Esophagus (tissue), 2 donors: ENCODE measurements at regions not wholly inside any gene's neighbourhood (a gene's known extent, or its start where the extent isn't known, plus 50 kb on each side); places are given as distances from the start of the nearest gene placed in this dataset.
A peak's percentile ranks its signal among the peaks of the same experiment; 100 is the strongest.

Source experiments
- H3K27ac ChIP-seq, 2 donors: one replicate each; pipeline ENCODE4 v1.5.1; 2013; ENCODE audit warnings: low read depth in 2 of 2, mild to moderate bottlenecking in 2 of 2, inconsistent platforms in 1 of 2, low read length in 1 of 2, moderate library complexity in 1 of 2
- H3K27me3 ChIP-seq, 2 donors: one replicate each; pipeline ENCODE4 v1.6.1; 2013; ENCODE audit warnings: low read length in 2 of 2, control low read depth in 1 of 2, mild to moderate bottlenecking in 1 of 2; ENCODE audit not compliant: insufficient read depth in 2 of 2, control insufficient read depth in 1 of 2
- H3K36me3 ChIP-seq, 2 donors: one replicate each; pipeline ENCODE4 v1.6.1; 2013; ENCODE audit warnings: low read length in 1 of 2; ENCODE audit not compliant: control insufficient read depth in 2 of 2, insufficient read depth in 2 of 2
- H3K4me1 ChIP-seq, 2 donors: one replicate each; pipeline ENCODE4 v1.6.1; 2013; ENCODE audit warnings: low read length in 1 of 2; ENCODE audit not compliant: control insufficient read depth in 2 of 2, insufficient read depth in 2 of 2
- H3K4me3 ChIP-seq, 2 donors: one replicate each; pipeline ENCODE4 v1.5.1; 2013; ENCODE audit warnings: low read length in 2 of 2, mild to moderate bottlenecking in 2 of 2, low read depth in 1 of 2, moderate library complexity in 1 of 2
- H3K9me3 ChIP-seq, 2 donors: one replicate each; pipeline ENCODE4 v1.6.1; 2013; ENCODE audit warnings: mild to moderate bottlenecking in 2 of 2, low read depth in 1 of 2, low read length in 1 of 2, moderate library complexity in 1 of 2; ENCODE audit not compliant: control insufficient read depth in 2 of 2, insufficient read depth in 1 of 2
- WGBS, 2 donors: extraction: QIAGEN DNeasy Blood & Tissue Kit; methylation state at CpG; one replicate each; pipeline ENCODE4 v1.1.7; 2013; 5-methylcytosine and 5-hydroxymethylcytosine counted together
- donor health status: healthy with polysubstance abuse.
- donor health status: Bipolar disorder and iron deficiency.

DNA sequence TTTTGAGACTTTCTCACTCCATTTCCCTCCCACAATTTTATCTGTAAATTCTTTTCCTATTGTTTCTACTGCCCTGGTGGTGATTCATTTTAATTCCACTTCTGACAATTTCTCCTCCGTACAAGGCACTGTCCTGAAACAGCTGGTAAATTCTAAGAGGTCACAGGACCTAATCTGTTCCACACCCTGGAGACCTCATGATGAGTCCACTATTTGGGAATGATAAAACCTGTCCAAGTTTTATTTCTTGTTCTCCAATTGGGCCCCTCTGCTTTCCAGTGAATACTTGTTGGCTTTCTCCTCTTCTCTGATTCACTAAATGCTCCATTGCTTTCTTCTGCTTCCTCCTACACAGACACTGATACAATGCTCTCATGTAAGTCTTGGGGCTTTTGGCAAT lies 343.1 kb upstream of the DUSP10 start:
- no peak overlapping the region for H3K4me3 ChIP-seq
- H3K27ac ChIP-seq = no peak overlapping the region
- 53 to 54% methylated on average over 1 of the region's 1 CpG for WGBS, 2 donors
- no peaks in the 10 kb centered on the region for H3K27me3 ChIP-seq
- peaks cover 0 to 3% of the 10 kb centered on the region in 2 donors for H3K4me1 ChIP-seq
- H3K36me3 ChIP-seq = no peaks in the 10 kb centered on the region
- no peaks in the 10 kb centered on the region for H3K9me3 ChIP-seq

DNA sequence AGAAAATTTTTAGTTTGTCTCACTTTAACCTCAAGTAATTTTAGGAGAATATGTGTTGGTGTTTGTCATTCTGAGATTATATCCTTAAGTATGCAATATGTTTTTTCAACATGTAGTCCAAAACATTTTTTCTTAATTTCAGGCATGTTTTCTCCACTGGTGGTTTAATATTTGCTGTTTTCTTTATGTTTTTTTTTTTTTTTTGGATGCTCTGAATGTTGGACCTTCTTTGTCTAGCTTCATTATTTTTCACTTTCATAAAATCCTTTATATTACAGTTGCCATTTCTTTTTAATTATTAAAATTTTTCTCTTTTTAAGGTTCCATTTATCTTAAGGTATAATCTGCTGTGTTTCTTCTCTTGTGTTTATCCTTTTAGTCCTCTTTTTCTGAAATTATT lies 342.2 kb upstream of the DUSP10 start:
- no peaks in the 10 kb centered on the region for H3K36me3 ChIP-seq

DNA sequence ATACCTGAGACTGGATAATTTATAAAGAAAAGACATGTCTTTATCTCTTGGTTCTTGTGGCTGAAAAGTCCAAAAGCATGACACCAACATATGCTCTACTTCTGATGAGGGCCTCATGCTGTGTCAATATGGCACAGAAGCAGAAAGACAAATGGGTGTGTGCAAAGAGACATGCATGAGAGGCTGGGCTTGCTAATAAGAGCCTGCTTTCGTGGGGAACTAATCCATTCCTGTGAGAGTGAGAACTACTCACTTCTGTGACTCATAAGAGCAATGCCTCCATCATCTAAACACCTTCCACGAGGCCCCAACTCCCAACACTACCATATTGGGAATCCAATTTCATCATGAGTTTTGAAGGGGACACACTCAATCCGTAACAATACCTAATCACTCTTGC lies 340.0 kb upstream of the DUSP10 start:
- H3K4me1 ChIP-seq = no peaks in the 10 kb centered on the region
- no peaks in the 10 kb centered on the region for H3K27me3 ChIP-seq
- 61 to 64% methylated on average over 3 of the region's 3 CpGs for WGBS, 2 donors
- no peaks in the 10 kb centered on the region for H3K9me3 ChIP-seq
- H3K36me3 ChIP-seq = no peaks in the 10 kb centered on the region
- H3K27ac ChIP-seq = no peak overlapping the region
- H3K4me3 ChIP-seq = no peak overlapping the region

More for the DNA sequence above, 342.2 kb upstream of the DUSP10 start:
- Histone ChIP-seq H3K4me3 (no peak overlapping the region), H3K27ac (no peak overlapping the region), H3K4me1 (peaks cover 0 to 3% of the 10 kb centered on the region in 2 donors), H3K27me3 (no peaks in the 10 kb centered on the region), H3K9me3 (no peaks in the 10 kb centered on the region)

DNA sequence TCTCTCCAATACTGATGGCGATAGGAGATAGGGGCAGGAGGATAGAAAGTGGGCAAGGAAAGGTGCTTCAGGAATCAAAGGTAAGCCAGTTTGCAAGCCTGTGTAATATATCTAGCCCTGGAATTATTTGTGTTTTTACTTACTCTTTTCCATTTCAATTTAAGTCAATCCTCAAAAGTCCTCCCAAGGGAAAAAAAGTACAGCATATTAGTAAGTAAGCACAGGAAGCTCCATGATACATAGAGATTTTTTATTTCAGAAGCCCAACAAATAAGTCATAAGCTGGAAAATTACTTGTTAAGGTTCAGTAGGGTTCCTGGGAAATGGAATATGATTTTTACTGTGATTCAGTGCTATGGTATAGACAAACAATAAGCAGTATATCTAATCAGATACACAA lies 337.7 kb upstream of the DUSP10 start:
- no peak overlapping the region for H3K27ac ChIP-seq
- no peaks in the 10 kb centered on the region for H3K9me3 ChIP-seq
- 83 to 90% methylated on average over 1 of the region's 1 CpG for WGBS, 2 donors
- no peaks in the 10 kb centered on the region for H3K36me3 ChIP-seq
- H3K4me1 ChIP-seq = no peaks in the 10 kb centered on the region
- H3K27me3 ChIP-seq = no peaks in the 10 kb centered on the region
- no peak overlapping the region for H3K4me3 ChIP-seq

DNA sequence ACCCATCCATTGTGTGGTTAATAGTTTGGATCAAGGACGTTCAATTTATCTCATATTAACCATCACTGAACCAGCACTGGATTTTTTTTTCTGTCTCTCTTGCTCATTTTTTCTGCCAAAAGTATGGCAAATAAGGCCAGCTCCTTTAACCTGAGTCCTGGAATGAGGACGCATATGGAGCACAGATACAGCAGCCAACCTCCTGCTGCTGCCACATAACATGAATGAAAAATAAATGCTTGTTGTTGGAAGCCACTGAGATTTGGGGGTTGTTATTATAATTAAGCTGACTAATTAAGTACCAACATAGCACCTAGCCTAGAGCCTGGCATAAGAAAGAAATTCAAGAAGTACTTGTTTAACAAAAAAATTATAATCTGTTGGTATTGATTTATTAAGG lies 335.3 kb upstream of the DUSP10 start:
- Histone ChIP-seq H3K9me3 (no peaks in the 10 kb centered on the region), H3K4me3 (no peak overlapping the region), H3K27me3 (no peaks in the 10 kb centered on the region), H3K36me3 (no peaks in the 10 kb centered on the region), H3K4me1 (no peaks in the 10 kb centered on the region), H3K27ac (no peak overlapping the region)
- 78 to 79% methylated on average over 2 of the region's 2 CpGs for WGBS, 2 donors

DNA sequence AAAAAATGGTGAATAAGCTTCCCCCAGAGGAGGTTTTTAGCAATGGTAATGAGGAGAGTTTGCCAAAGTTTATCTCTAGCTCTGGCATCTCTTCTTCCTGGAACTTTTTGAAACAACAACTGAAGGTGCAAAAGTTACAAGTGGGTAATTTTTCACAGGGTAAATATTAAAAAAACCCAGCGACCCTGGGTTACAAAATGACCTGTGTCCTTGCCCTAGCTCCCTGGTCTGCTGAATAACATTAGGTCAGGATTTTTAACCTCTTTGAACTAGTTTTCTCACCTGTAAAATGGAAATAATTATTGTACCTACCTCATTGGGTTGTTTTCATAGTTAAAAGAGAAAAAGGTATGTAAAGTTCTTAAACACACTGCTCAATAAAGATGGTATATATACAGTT lies 332.4 kb upstream of the DUSP10 start:
- Histone ChIP-seq H3K27ac (peak overlapping the region in 1 of 2 donors; percentile 8), H3K4me1 (no peaks in the 10 kb centered on the region), H3K27me3 (no peaks in the 10 kb centered on the region), H3K9me3 (no peaks in the 10 kb centered on the region), H3K4me3 (no peak overlapping the region), H3K36me3 (no peaks in the 10 kb centered on the region)
- 71 to 82% methylated on average over 1 of the region's 1 CpG for WGBS, 2 donors

DNA sequence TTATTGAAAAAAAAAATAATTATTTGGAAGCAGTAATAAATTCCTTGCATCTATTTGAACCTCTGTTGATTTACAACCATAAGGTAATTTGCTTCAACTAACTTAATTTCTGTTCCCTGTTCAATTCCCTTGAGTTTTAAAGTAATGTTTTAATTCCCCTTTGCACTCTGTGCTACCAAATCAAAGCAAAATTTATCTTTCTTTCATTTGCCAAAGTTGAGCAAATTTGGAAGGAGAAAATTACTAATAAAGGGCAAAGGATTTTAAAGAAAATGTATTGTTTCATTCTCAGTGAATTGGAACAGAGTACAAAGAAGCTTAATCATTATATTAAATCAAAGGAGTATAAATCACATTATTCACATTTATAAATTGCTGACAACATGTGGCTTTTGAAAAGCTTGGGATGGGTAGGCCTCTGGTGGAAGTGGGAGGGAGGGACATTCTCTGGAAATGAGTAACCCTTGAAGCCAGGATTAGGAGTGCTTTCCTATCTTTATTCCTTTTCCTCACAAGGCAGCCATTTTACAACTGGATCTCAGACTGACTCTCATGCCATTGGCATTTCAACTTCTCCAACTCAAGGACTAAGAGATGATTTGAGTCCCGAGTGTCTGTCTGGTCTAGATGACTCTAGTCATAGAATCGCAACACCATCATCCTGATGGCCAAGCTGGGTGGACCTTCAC lies 331.6 kb upstream of the DUSP10 start:
- Histone ChIP-seq H3K9me3 (no peaks in the 10 kb centered on the region), H3K27ac (peak overlapping the region in 1 of 2 donors; percentile 8), H3K4me3 (no peak overlapping the region), H3K36me3 (no peaks in the 10 kb centered on the region), H3K4me1 (no peaks in the 10 kb centered on the region), H3K27me3 (no peaks in the 10 kb centered on the region)
- WGBS, 2 donors = 82 to 90% methylated on average over 2 of the region's 2 CpGs

DNA sequence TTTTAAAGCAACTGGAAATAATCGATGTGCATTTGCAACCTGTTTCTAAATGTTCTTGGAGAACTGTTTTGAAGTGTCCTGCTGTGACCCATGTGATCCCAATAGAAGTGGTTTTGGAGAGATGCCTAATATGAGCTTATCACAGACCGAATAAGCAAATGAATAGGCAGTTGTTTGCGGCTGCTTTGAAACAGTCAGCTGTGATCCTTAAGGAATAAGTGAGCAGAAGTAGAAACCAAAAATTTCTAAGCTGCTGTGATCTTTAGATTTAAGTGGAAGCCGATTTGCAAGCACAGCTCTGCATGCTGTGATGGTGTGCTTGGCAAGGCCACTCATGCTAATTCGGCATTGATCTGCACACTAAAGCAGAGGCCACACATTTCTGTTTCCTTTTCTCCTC lies 329.5 kb upstream of the DUSP10 start:
- Histone ChIP-seq H3K9me3 (no peaks in the 10 kb centered on the region), H3K4me3 (no peak overlapping the region), H3K36me3 (no peaks in the 10 kb centered on the region), H3K27me3 (no peaks in the 10 kb centered on the region), H3K27ac (no peak overlapping the region), H3K4me1 (no peaks in the 10 kb centered on the region)
- WGBS, 2 donors = 49 to 56% methylated on average over 5 of the region's 5 CpGs

DNA sequence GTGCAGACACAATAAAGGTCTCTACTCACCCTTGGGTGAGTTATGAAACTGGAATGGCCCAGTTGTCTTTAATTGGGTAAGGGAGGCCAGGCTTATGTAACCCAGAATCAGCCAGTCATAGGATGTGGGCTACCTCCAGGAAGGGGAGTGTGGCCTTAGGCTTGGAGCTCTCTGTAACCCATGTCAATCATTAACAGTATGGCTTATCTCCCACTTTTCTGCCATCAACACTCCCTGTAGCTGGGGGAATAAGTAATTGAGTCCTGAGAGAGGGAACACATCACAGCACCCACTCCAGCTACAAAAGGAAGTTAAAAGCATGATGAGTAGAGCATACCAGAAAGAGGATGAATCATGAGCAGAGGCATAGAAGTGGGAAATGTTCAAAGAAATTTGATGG lies 327.0 kb upstream of the DUSP10 start:
- no peaks in the 10 kb centered on the region for H3K36me3 ChIP-seq
- H3K27ac ChIP-seq = no peak overlapping the region
- H3K4me1 ChIP-seq = no peaks in the 10 kb centered on the region

DNA sequence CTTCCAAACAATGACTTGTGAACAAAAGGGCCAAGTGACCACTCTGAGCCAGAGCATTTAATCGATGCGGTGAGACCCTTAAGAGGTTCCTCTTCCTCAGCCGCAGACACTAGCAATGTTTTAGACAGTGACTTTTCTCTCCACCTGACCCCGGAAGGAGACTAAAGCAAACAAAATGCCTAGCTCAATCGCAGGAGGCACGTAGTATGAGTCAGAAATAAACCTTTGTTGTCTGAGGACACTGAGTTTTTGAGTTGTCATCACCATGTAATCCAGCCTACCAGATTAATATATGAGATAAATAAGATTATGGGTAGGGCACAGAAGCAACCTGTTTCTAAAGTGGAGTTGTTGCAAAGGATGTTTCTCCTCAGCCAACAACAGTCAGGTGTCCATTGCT lies 326.2 kb upstream of the DUSP10 start:
- Histone ChIP-seq H3K27ac (no peak overlapping the region), H3K27me3 (no peaks in the 10 kb centered on the region), H3K36me3 (no peaks in the 10 kb centered on the region), H3K4me1 (no peaks in the 10 kb centered on the region), H3K4me3 (no peak overlapping the region), H3K9me3 (peaks cover 0 to 5% of the 10 kb centered on the region in 2 donors)
- 82% methylated on average over 6 of the region's 6 CpGs for WGBS, 2 donors

More for the DNA sequence above, 327.0 kb upstream of the DUSP10 start:
- H3K27me3 ChIP-seq = no peaks in the 10 kb centered on the region
- peaks cover 0 to 2% of the 10 kb centered on the region in 2 donors for H3K9me3 ChIP-seq
- no peak overlapping the region for H3K4me3 ChIP-seq
